ENCODE measurements at regions not wholly inside any gene's neighbourhood (a gene's known extent, or its start where the extent isn't known, plus 50 kb on each side); places are given as distances from the start of the nearest gene placed in this dataset.
A peak's percentile ranks its signal among the peaks of the same experiment; 100 is the strongest.

GRCh38 chr13:64725492-64725891 lies 2504.6 kb downstream of the PCDH9 start:
- intact Hi-C loops (cut with micrococcal nuclease): loop anchor here (2.0 kb wide), 1 partner anchor 37 kb away; no protein-coding TSS in a partner anchor
- in situ Hi-C loops (cut with MboI; ENCODE audit: low sequenced_read_pairs): no loop called here
- Histone ChIP-seq H3K56ac (ENCODE audit: extremely low read depth, insufficient read depth, low read length) (no peak overlapping the region), H2BK15ac (ENCODE audit: low read depth, low read length) (no peak overlapping the region), H3K9ac (ENCODE audit: low read depth, low read length) (no peak overlapping the region), H3K4me3 (ENCODE audit: insufficient read depth, low read depth, low read length) (no peak overlapping the region), H3K9me1 (ENCODE audit: insufficient read depth, low read length) (no peaks in the 10 kb centered on the region), H2AK9ac (replicated peaks; ENCODE audit: low read depth, low read length, poor library complexity) (no peak overlapping the region), H4K8ac (ENCODE audit: low read depth in 2 of 2, low read length in 2 of 2) (no peak overlapping the region), H4K91ac (ENCODE audit: insufficient read depth, low read depth, low read length) (no peak overlapping the region), H2BK20ac (ENCODE audit: low read depth, low read length) (0 out of 2 replicates have a peak overlapping the region, but pooled peaks have one; percentile 67), H3K4me2 (ENCODE audit: low read depth, low read length) (no peak overlapping the region), H3K27ac (ENCODE audit: insufficient read depth, low read length) (no peak overlapping the region), H4K5ac (ENCODE audit: low read depth, low read length) (no peak overlapping the region; the same call in 1 of the 2 replicates), H4K20me1 (ENCODE audit: insufficient read depth, low read length) (no peaks in the 10 kb centered on the region), H2AFZ (replicated peaks; ENCODE audit: low read length, poor library complexity) (no peak overlapping the region), H3K79me1 (ENCODE audit: low read depth in 1 of 2, low read length in 2 of 2) (no peaks in the 10 kb centered on the region), H3K14ac (replicated peaks; ENCODE audit: low read depth, low read length) (no peak overlapping the region), H3K4ac (ENCODE audit: low read depth, low read length) (0 out of 2 replicates have a peak overlapping the region, but pooled peaks have one; percentile 27), H3K4me1 (ENCODE audit: control insufficient read depth, insufficient read depth, low read length) (no peaks in the 10 kb centered on the region), H2AK5ac (ENCODE audit: low read depth, low read length) (no peak overlapping the region), H2BK120ac (ENCODE audit: low read depth, low read length) (0 out of 2 replicates have a peak overlapping the region, but pooled peaks have one; percentile 40), H3K9me3 (ENCODE audit: control insufficient read depth, insufficient read depth, low read length) (no peaks in the 10 kb centered on the region), H3K23ac (ENCODE audit: low read depth, low read length) (no peak overlapping the region), H3K27me3 (ENCODE audit: control insufficient read depth, insufficient read depth, low read length) (no peaks in the 10 kb centered on the region), H3K18ac (ENCODE audit: low read depth, low read length) (no peak overlapping the region), H3K36me3 (ENCODE audit: control insufficient read depth, insufficient read depth, low read length) (no peaks in the 10 kb centered on the region), H2BK5ac (ENCODE audit: low read depth, low read length, poor library complexity, severe bottlenecking) (no peak overlapping the region)
- no TSS peak for BruUV-seq (replicated peaks)
- ChIA-PET CTCF (interaction anchor here (0.6 kb wide), 1 partner anchor 984 kb away, joined by 3 read pairs; no protein-coding TSS in a partner anchor), POLR2A (ENCODE audit: unreplicated experiment) (no interaction called here)
- DNase-seq (no peak), ATAC-seq (ENCODE audit: low read depth) (no peak)
- TF ChIP-seq, protein P1, sequence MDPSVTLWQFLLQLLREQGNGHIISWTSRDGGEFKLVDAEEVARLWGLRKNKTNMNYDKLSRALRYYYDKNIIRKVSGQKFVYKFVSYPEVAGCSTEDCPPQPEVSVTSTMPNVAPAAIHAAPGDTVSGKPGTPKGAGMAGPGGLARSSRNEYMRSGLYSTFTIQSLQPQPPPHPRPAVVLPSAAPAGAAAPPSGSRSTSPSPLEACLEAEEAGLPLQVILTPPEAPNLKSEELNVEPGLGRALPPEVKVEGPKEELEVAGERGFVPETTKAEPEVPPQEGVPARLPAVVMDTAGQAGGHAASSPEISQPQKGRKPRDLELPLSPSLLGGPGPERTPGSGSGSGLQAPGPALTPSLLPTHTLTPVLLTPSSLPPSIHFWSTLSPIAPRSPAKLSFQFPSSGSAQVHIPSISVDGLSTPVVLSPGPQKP (IDR thresholded peaks at IDR 0.05; ENCODE audit: borderline replicate concordance, low read depth, low read length): no peak
- no peak for TF ChIP-seq MXI1 (IDR thresholded peaks at IDR 0.05; ENCODE audit: borderline replicate concordance, low read depth, low read length)
- TF ChIP-seq CHD1 (IDR thresholded peaks at IDR 0.05; ENCODE audit: low read depth, low read length): no peak
- no peak for TF ChIP-seq RFX5 (IDR thresholded peaks at IDR 0.05; ENCODE audit: low read depth, low read length)
- no peak for TF ChIP-seq MAFK (IDR thresholded peaks at IDR 0.05; ENCODE audit: low read depth, low read length)
- no peak for TF ChIP-seq FOS (IDR thresholded peaks at IDR 0.05; ENCODE audit: low read depth, low read length)
- TF ChIP-seq SMC3 (IDR thresholded peaks at IDR 0.05; ENCODE audit: low read depth, low read length): no peak
- no peak for TF ChIP-seq RCOR1 (IDR thresholded peaks at IDR 0.05; ENCODE audit: insufficient replicate concordance, low read length)
- TF ChIP-seq RAD21 (IDR thresholded peaks at IDR 0.05; ENCODE audit: low read length): no peak
- no peak for TF ChIP-seq POLR2A (IDR thresholded peaks at IDR 0.05; ENCODE audit: low read depth, low read length)
- TF ChIP-seq USF2 (IDR thresholded peaks at IDR 0.05; ENCODE audit: low read depth, low read length): no peak
- TF ChIP-seq MAZ (IDR thresholded peaks at IDR 0.05; ENCODE audit: borderline replicate concordance, low read depth, low read length): no peak
- TF ChIP-seq CTCF (conservative IDR thresholded peaks at IDR 0.05; ENCODE audit: low read depth, low read length): no peak
- no peak for TF ChIP-seq NFE2L2 (IDR thresholded peaks at IDR 0.05; ENCODE audit: low read depth, low read length)
- no peak for TF ChIP-seq CEBPB (IDR thresholded peaks at IDR 0.05; ENCODE audit: low read depth, low read length)
- no peak for TF ChIP-seq BHLHE40 (IDR thresholded peaks at IDR 0.05; ENCODE audit: low read depth, low read length)
- 88% methylated on average over 2 of the region's 7 CpGs; no CpG with 5 or more reads in 1 of the 2 experiments for WGBS, 2 experiments (ENCODE audit: extremely low coverage in 2 of 2, insufficient read length in 1 of 2)
- dilution Hi-C loops (cut with HindIII; ENCODE audit: low sequenced_read_pairs, unreplicated experiment): no loop called here
